OCI-LY1 (cell line): ENCODE measurements at regions not wholly inside any gene's neighbourhood (a gene's known extent, or its start where the extent isn't known, plus 50 kb on each side); places are given as distances from the start of the nearest gene placed in this dataset.

Experiments
- EZH2 ChIP-seq: fragments of 200-600 bp; sonication (generic), shearing (Covaris generic); IDR thresholded peaks from 2 replicates; pipeline ENCODE4 v1.8.0; 2017; ENCODE audit warnings: borderline replicate concordance, mixed run types, mild to moderate bottlenecking, antibody characterized with exemption, low read length, moderate library complexity, mixed read lengths
- TF ChIP-seq, protein P1 (sequence below): fragments of 200-600 bp; sonication (generic), shearing (Covaris generic); IDR thresholded peaks from 2 replicates; pipeline ENCODE4 v1.5.1; 2017; ENCODE audit warnings: mild to moderate bottlenecking, antibody characterized with exemption, low read length, moderate library complexity, mixed read lengths

DNA sequence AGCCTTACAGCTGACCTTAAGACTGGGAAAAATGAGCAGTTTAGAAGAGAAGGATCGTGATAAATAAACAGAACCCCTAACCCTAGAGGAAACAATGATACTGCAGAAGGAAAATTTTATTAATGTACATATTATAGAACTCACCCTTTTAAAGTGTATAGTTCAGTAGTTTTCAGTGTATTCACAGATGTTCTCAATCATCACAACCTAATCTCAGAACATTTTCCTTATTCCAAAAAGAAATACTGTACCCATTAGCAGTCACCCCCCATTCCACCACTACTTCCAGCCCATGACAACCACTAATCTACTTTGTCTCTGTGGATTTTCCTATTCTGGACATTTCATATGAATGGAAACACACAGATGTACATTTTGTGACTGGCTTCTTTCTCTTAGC is 90.2 kb upstream of the AGTR1 start:
- TF ChIP-seq, protein P1, sequence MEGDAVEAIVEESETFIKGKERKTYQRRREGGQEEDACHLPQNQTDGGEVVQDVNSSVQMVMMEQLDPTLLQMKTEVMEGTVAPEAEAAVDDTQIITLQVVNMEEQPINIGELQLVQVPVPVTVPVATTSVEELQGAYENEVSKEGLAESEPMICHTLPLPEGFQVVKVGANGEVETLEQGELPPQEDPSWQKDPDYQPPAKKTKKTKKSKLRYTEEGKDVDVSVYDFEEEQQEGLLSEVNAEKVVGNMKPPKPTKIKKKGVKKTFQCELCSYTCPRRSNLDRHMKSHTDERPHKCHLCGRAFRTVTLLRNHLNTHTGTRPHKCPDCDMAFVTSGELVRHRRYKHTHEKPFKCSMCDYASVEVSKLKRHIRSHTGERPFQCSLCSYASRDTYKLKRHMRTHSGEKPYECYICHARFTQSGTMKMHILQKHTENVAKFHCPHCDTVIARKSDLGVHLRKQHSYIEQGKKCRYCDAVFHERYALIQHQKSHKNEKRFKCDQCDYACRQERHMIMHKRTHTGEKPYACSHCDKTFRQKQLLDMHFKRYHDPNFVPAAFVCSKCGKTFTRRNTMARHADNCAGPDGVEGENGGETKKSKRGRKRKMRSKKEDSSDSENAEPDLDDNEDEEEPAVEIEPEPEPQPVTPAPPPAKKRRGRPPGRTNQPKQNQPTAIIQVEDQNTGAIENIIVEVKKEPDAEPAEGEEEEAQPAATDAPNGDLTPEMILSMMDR, result no peak
- no peak for TF ChIP-seq EZH2
